H9 (cell line): ENCODE measurements at regions not wholly inside any gene's neighbourhood (a gene's known extent, or its start where the extent isn't known, plus 50 kb on each side); places are given as distances from the start of the nearest gene placed in this dataset.

Experiments
- DNase-seq: peaks from one replicate; pipeline ENCODE4 v3.0.0-alpha.2; 2017
- H2AFZ ChIP-seq: one replicate; pipeline ENCODE4 v1.6.1; 2013; ENCODE audit warnings: mild to moderate bottlenecking, low read length, control low read depth, moderate library complexity
- H2AK5ac ChIP-seq: 2 replicates; pipeline ENCODE4 v1.6.1; 2013; ENCODE audit warnings: low read length, control low read depth, mixed read lengths; ENCODE audit not compliant: insufficient read length
- H2BK120ac ChIP-seq: one replicate; pipeline ENCODE4 v1.6.1; 2013; ENCODE audit warnings: low read depth, mild to moderate bottlenecking, low read length, control low read depth, inconsistent platforms; ENCODE audit not compliant: poor library complexity, severe bottlenecking
- H2BK12ac ChIP-seq: 2 replicates; pipeline ENCODE4 v1.6.1; 2013; ENCODE audit warnings: low read length, control low read depth, mixed read lengths, low read depth; ENCODE audit not compliant: insufficient read length
- H2BK15ac ChIP-seq: 2 replicates; pipeline ENCODE4 v1.6.1; 2013; ENCODE audit warnings: low read depth, low read length, control low read depth
- H2BK20ac ChIP-seq: one replicate; pipeline ENCODE4 v1.6.1; 2013; ENCODE audit warnings: low read depth, mild to moderate bottlenecking, low read length, control low read depth, inconsistent platforms; ENCODE audit not compliant: poor library complexity, severe bottlenecking
- H2BK5ac ChIP-seq: 2 replicates; pipeline ENCODE4 v1.6.1; 2013; ENCODE audit warnings: low read length, control low read depth, mixed read lengths; ENCODE audit not compliant: insufficient read length
- H3K14ac ChIP-seq: 2 replicates; pipeline ENCODE4 v1.6.1; 2013; ENCODE audit warnings: low read length, control low read depth; ENCODE audit not compliant: insufficient read depth
- H3K18ac ChIP-seq: 2 replicates; pipeline ENCODE4 v1.6.1; 2013; ENCODE audit warnings: low read depth, mild to moderate bottlenecking, mixed read lengths, low read length, control low read depth; ENCODE audit not compliant: insufficient read length
- H3K23ac ChIP-seq: 2 replicates; pipeline ENCODE4 v1.6.1; 2013; ENCODE audit warnings: low read length, control low read depth, mixed read lengths, low read depth; ENCODE audit not compliant: insufficient read length
- H3K23me2 ChIP-seq: 2 replicates; pipeline ENCODE4 v1.6.1; 2013; ENCODE audit warnings: low read depth, mild to moderate bottlenecking, mixed read lengths, low read length, control low read depth; ENCODE audit not compliant: insufficient read length, poor library complexity, severe bottlenecking
- H3K27ac ChIP-seq: 2 replicates; pipeline ENCODE4 v1.5.1; 2013; ENCODE audit warnings: low read length, control low read depth, mixed read lengths, low read depth; ENCODE audit not compliant: insufficient read length
- H3K27me3 ChIP-seq: 2 replicates; pipeline ENCODE4 v1.6.1; 2013; ENCODE audit warnings: low read length, control low read depth, inconsistent platforms; ENCODE audit not compliant: insufficient read depth
- H3K4ac ChIP-seq: 2 replicates; pipeline ENCODE4 v1.6.1; 2013; ENCODE audit warnings: low read depth, mild to moderate bottlenecking, control low read depth, inconsistent platforms, low read length, moderate library complexity
- H3K4me1 ChIP-seq: 2 replicates; pipeline ENCODE4 v1.6.1; 2013; ENCODE audit warnings: low read length, control low read depth, inconsistent platforms; ENCODE audit not compliant: insufficient read depth
- H3K4me2 ChIP-seq: 2 replicates; pipeline ENCODE4 v1.6.1; 2013; ENCODE audit warnings: low read length, control low read depth, mixed read lengths; ENCODE audit not compliant: insufficient read length, insufficient read depth
- H3K56ac ChIP-seq: 2 replicates; pipeline ENCODE4 v1.6.1; 2013; ENCODE audit warnings: low read depth, mild to moderate bottlenecking, mixed read lengths, low read length, control low read depth; ENCODE audit not compliant: insufficient read length
- H3K79me1 ChIP-seq: 2 replicates; pipeline ENCODE4 v1.6.1; 2013; ENCODE audit warnings: low read depth, mild to moderate bottlenecking, moderate library complexity, low read length, control low read depth, inconsistent platforms; ENCODE audit not compliant: insufficient read depth, poor library complexity, severe bottlenecking
- H3K79me2 ChIP-seq: 2 replicates; pipeline ENCODE4 v1.6.1; 2013; ENCODE audit warnings: low read length, control low read depth, inconsistent platforms; ENCODE audit not compliant: insufficient read depth
- H3K9ac ChIP-seq: 2 replicates; pipeline ENCODE4 v1.6.1; 2013; ENCODE audit warnings: low read length, control low read depth, mixed read lengths; ENCODE audit not compliant: insufficient read length; ENCODE audit errors: extremely low read depth
- H3K9me3 ChIP-seq: one replicate; pipeline ENCODE4 v1.6.1; 2013; ENCODE audit warnings: low read depth, low read length, inconsistent platforms; ENCODE audit not compliant: control insufficient read depth
- H3T11ph ChIP-seq: one replicate; pipeline ENCODE4 v1.6.1; 2013; ENCODE audit warnings: mild to moderate bottlenecking, low read length, control low read depth, inconsistent platforms
- H4K20me1 ChIP-seq: one replicate; pipeline ENCODE4 v1.6.1; 2013; ENCODE audit not compliant: control insufficient read depth, insufficient read length, insufficient read depth
- H4K5ac ChIP-seq: 2 replicates; pipeline ENCODE4 v1.6.1; 2013; ENCODE audit warnings: low read depth, mild to moderate bottlenecking, mixed read lengths, low read length, control low read depth; ENCODE audit not compliant: insufficient read length
- H4K8ac ChIP-seq: replicated peaks from 2 replicates; pipeline ENCODE4 v1.6.1; 2013; ENCODE audit warnings: low read length, control low read depth, mixed read lengths, low read depth; ENCODE audit not compliant: insufficient read length
- H4K91ac ChIP-seq: 2 replicates; pipeline ENCODE4 v1.6.1; 2013; ENCODE audit warnings: low read depth, mild to moderate bottlenecking, moderate library complexity, mixed read lengths, low read length, control low read depth; ENCODE audit not compliant: insufficient read length
- H3K27ac Mint-ChIP-seq, 3 experiments: 2 replicates in 2 of 3; 3 replicates in 1 of 3; pipeline ENCODE4 v1.8.0; 2020 to 2021; ENCODE audit warnings: mixed read lengths in 3 of 3, mild to moderate bottlenecking in 1 of 3, moderate library complexity in 1 of 3
- H3K27me3 Mint-ChIP-seq: 2 replicates; pipeline ENCODE4 v1.8.0; 2021; ENCODE audit warnings: low read depth, mild to moderate bottlenecking, moderate library complexity, mixed read lengths
- H3K36me3 Mint-ChIP-seq, 3 experiments: 2 replicates in 2 of 3; 3 replicates in 1 of 3; pipeline ENCODE4 v1.8.0; 2020 to 2021; ENCODE audit warnings: low read depth in 3 of 3, mixed read lengths in 3 of 3; ENCODE audit not compliant: insufficient read depth in 1 of 3
- H3K4me1 Mint-ChIP-seq, 2 experiments: 2 replicates each; pipeline ENCODE4 v1.8.0; 2020; ENCODE audit warnings: mixed read lengths in 2 of 2
- H3K4me3 Mint-ChIP-seq, 2 experiments: 2 replicates in 1 of 2; 3 replicates in 1 of 2; pipeline ENCODE4 v1.8.0; 2020 to 2021; ENCODE audit warnings: mild to moderate bottlenecking in 2 of 2, mixed read lengths in 2 of 2, moderate library complexity in 1 of 2
- H3K9me3 Mint-ChIP-seq, 2 experiments: 2 replicates in 1 of 2; 3 replicates in 1 of 2; pipeline ENCODE4 v1.8.0; 2020; ENCODE audit warnings: mild to moderate bottlenecking in 2 of 2, mixed read lengths in 2 of 2, moderate library complexity in 1 of 2
- CTCF ChIP-seq: fragments of 200-600 bp; sonication (generic); conservative IDR thresholded peaks from 3 replicates; pipeline ENCODE4 v1.8.0; 2021; ENCODE audit warnings: antibody characterized with exemption, mild to moderate bottlenecking
- WGBS: extraction: QIAGEN DNeasy Blood & Tissue Kit; methylation state at CpG from one replicate; pipeline ENCODE4 v1.1.7; 2013; ENCODE audit warnings: missing lambda C conversion rate, low lambda C conversion rate, mixed read lengths; ENCODE audit not compliant: insufficient read length; ENCODE audit errors: extremely low coverage; 5-methylcytosine and 5-hydroxymethylcytosine counted together

GRCh38 chr1:58096714-58097113, 449.8 kb downstream of the OMA1 start:
- H3K27ac Mint-ChIP-seq, result no peak overlapping the region
- no peak for DNase-seq
- peaks cover 2% of the 10 kb centered on the region; the same call in 1 of the 2 replicates for H3K4me1 ChIP-seq

More at GRCh38 chr1:58096714-58097113, 449.8 kb downstream of the OMA1 start:
- no peak overlapping the region for H2BK20ac ChIP-seq
- no peak overlapping the region for H4K8ac ChIP-seq
- H4K91ac ChIP-seq, result no peak overlapping the region
- no peak overlapping the region for H3K27ac ChIP-seq
- H3K14ac ChIP-seq, result no peak overlapping the region
- H3K4me2 ChIP-seq, result no peak overlapping the region
- no peak overlapping the region for H2AK5ac ChIP-seq
- no peaks in the 10 kb centered on the region for H3K79me2 ChIP-seq
- no peaks in the 10 kb centered on the region for H3K27me3 ChIP-seq
- no peaks in the 10 kb centered on the region; a peak in 1 of 7 replicates for H3K36me3 Mint-ChIP-seq
- no peaks in the 10 kb centered on the region for H4K20me1 ChIP-seq
- no peak overlapping the region for H2BK12ac ChIP-seq
- H4K5ac ChIP-seq, result no peak overlapping the region
- no peak overlapping the region for H2BK15ac ChIP-seq
- H3K4me1 Mint-ChIP-seq, result peaks cover 25 to 27% of the 10 kb centered on the region in 2 experiments
- H3K9me3 Mint-ChIP-seq, result no peaks in the 10 kb centered on the region
- no peak overlapping the region for H3K4me3 Mint-ChIP-seq
- no peaks in the 10 kb centered on the region for H3K23me2 ChIP-seq
- H3K4ac ChIP-seq, result no peak overlapping the region
- no peak overlapping the region for H2BK5ac ChIP-seq
- H3K27me3 Mint-ChIP-seq, result no peaks in the 10 kb centered on the region
- no peak overlapping the region for H2BK120ac ChIP-seq
- H3K18ac ChIP-seq, result no peak overlapping the region
- no CpG with 5 or more reads among the region's 2 CpGs for WGBS
- no peak overlapping the region for H3K9ac ChIP-seq
- no peak overlapping the region for H3T11ph ChIP-seq
- TF ChIP-seq CTCF, result no peak
- H3K23ac ChIP-seq, result no peak overlapping the region
- no peaks in the 10 kb centered on the region for H3K9me3 ChIP-seq
- H2AFZ ChIP-seq, result no peak overlapping the region
- no peaks in the 10 kb centered on the region for H3K79me1 ChIP-seq
- no peak overlapping the region for H3K56ac ChIP-seq
